K562 (cell line): ENCODE measurements at regions not wholly inside any gene's neighbourhood (a gene's known extent, or its start where the extent isn't known, plus 50 kb on each side); places are given as distances from the start of the nearest gene placed in this dataset.

Experiments
- ATAC-seq: fragments of 200-7000 bp; cut with Tn5 transposase; 3 replicates; pipeline ENCODE4 v1.9.1; 2020; ENCODE audit warnings: moderate library complexity
- BruUV-seq: library from RNA; stranded (reverse); fragments of 400-500 nt; replicated peaks from 2 replicates; lab custom pipeline; 2021; lab: Mats Ljungman, UMichigan
- CTCF ChIA-PET: fragments of 300-600 bp; formaldehyde crosslinking; extraction: SDS; loops from one replicate; lab custom pipeline; 2021; ENCODE audit warnings: low intra/inter-chr PET ratio; lab: Yijun Ruan, JAX
- POLR2A ChIA-PET: fragments of 300-600, 350-650 bp; sonication (Branson Sonifier 250); formaldehyde crosslinking; extraction: SDS; loops from one replicate; lab custom pipeline; 2021; ENCODE audit warnings: antibody characterized with exemption, inconsistent platforms; lab: Yijun Ruan, JAX
- DNase-seq, 4 experiments: peaks; one replicate each; pipeline versions ENCODE4 v3.0.0 to v3.0.0-alpha.2; 2011 to 2018; ENCODE audit warnings: low spot score in 3 of 4, mixed read lengths in 3 of 4; ENCODE audit errors: extremely low read depth in 1 of 4
- FAIRE-seq: peaks from 2 replicates; lab custom pipeline; 2011; peaks lifted over from hg19 to GRCh38; lab: Jason Lieb, UNC
- H2AFZ ChIP-seq: 2 replicates; pipeline ENCODE4 v1.6.0; 2011; ENCODE audit warnings: low read depth, low read length, control low read depth, inconsistent platforms
- H3K27ac ChIP-seq: fragments of 200-600 bp; 3 replicates; pipeline ENCODE4 v1.8.0; 2011; ENCODE audit warnings: low read depth, mild to moderate bottlenecking, control low read depth, inconsistent platforms, low read length, moderate library complexity, mixed read lengths; ENCODE audit errors: extremely low read depth
- H3K27me3 ChIP-seq, 2 experiments: fragments of 300-600 bp in 1 of 2; 2 replicates in 1 of 2; 3 replicates in 1 of 2; pipeline versions ENCODE4 v1.6.0 to v1.8.0; 2011; ENCODE audit warnings: inconsistent platforms in 2 of 2, low read length in 2 of 2, mild to moderate bottlenecking in 1 of 2, mixed read lengths in 1 of 2, moderate library complexity in 1 of 2; ENCODE audit not compliant: control insufficient read depth in 2 of 2, insufficient read depth in 2 of 2
- H3K36me3 ChIP-seq: fragments of 300-600 bp; 3 replicates; pipeline ENCODE4 v1.8.0; 2011; ENCODE audit warnings: mild to moderate bottlenecking, low read length, inconsistent platforms; ENCODE audit not compliant: control insufficient read depth, insufficient read depth
- H3K4me1 ChIP-seq, 2 experiments: fragments of 200-600 bp in 1 of 2; replicated peaks in 1 of 2; 2 replicates in 1 of 2; 3 replicates in 1 of 2; pipeline versions ENCODE4 v1.5.1 to v1.8.0; 2011; ENCODE audit warnings: inconsistent platforms in 2 of 2, low read length in 2 of 2, mild to moderate bottlenecking in 1 of 2, mixed read lengths in 1 of 2, moderate library complexity in 1 of 2; ENCODE audit not compliant: control insufficient read depth in 2 of 2, insufficient read depth in 2 of 2
- H3K4me2 ChIP-seq: 2 replicates; pipeline ENCODE4 v1.6.1; 2011; ENCODE audit warnings: low read length, control low read depth, inconsistent platforms, mixed read lengths; ENCODE audit not compliant: insufficient read depth
- H3K4me3 ChIP-seq: fragments of 200-600 bp; sonication (generic), shearing (Covaris generic); 2 replicates; pipeline ENCODE4 v1.5.1; 2016; ENCODE audit warnings: control low read depth, inconsistent platforms
- H3K79me2 ChIP-seq: fragments of 200-600 bp; 3 replicates; pipeline ENCODE4 v1.8.0; 2011; ENCODE audit warnings: low read length, inconsistent platforms; ENCODE audit not compliant: control insufficient read depth, insufficient read depth
- H3K9ac ChIP-seq, 2 experiments: 2 replicates each; pipeline versions ENCODE4 v1.6.0 to v1.6.1; 2011; ENCODE audit warnings: low read depth in 2 of 2, low read length in 2 of 2, control low read depth in 1 of 2, inconsistent platforms in 1 of 2, mild to moderate bottlenecking in 1 of 2, mixed read lengths in 1 of 2; ENCODE audit not compliant: insufficient read depth in 1 of 2
- H3K9me1 ChIP-seq: one replicate; pipeline ENCODE4 v1.6.0; 2011; ENCODE audit warnings: inconsistent platforms, mild to moderate bottlenecking, low read length, moderate library complexity; ENCODE audit not compliant: control insufficient read depth, insufficient read depth
- H3K9me3 ChIP-seq: replicated peaks from 2 replicates; pipeline ENCODE4 v1.5.1; 2011; ENCODE audit warnings: low read depth, low read length, inconsistent platforms; ENCODE audit not compliant: control insufficient read depth, insufficient read depth
- H4K20me1 ChIP-seq: replicated peaks from 2 replicates; pipeline ENCODE4 v1.6.1; 2011; ENCODE audit warnings: low read length, inconsistent platforms, mixed read lengths; ENCODE audit not compliant: control insufficient read depth, insufficient read depth
- MTA1 ChIP-seq: fragments of 450-650 bp; IDR thresholded peaks from 2 replicates; pipeline ENCODE4 v1.6.1; 2017; ENCODE audit warnings: borderline replicate concordance
- ZNF143 ChIP-seq: sonication (generic); formaldehyde crosslinking; IDR thresholded peaks from 2 replicates; pipeline ENCODE4 v1.9.0; 2022; ENCODE audit warnings: mild to moderate bottlenecking, missing genetic modification reagents
- WGBS: fragments of 100-300 bp; shearing (Covaris generic); methylation state at CpG from one replicate; pipeline ENCODE4 v1.1.6; 2016; ENCODE audit warnings: low coverage, mixed read lengths; ENCODE audit not compliant: insufficient coverage; ENCODE audit errors: missing lambda C conversion rate; 5-methylcytosine and 5-hydroxymethylcytosine counted together
- in situ Hi-C: fragments of 300-500 bp; cut with MboI; formaldehyde crosslinking; loops from 4 replicates; pipeline ENCODE4 v1.15.0; 2018; ENCODE audit warnings: inconsistent platforms, mixed read lengths
- intact Hi-C: fragments of 100-400 bp; cut with micrococcal nuclease; formaldehyde crosslinking; loops from 2 replicates; pipeline ENCODE4 v1.14.2; 2022
- TF ChIP-seq, protein P1 (sequence below): fragments of 250-450 bp; sonication (Bioruptor Pico); IDR thresholded peaks from 2 replicates; pipeline ENCODE4 v1.5.1; 2021; ENCODE audit warnings: mild to moderate bottlenecking
- TF ChIP-seq, protein P2 (sequence below): fragments of 450-650 bp; IDR thresholded peaks from 2 replicates; pipeline ENCODE4 v1.7.1; 2018; ENCODE audit warnings: mild to moderate bottlenecking, low read depth; ENCODE audit not compliant: partially characterized antibody
- TF ChIP-seq, protein P3 (sequence below): IDR thresholded peaks from 2 replicates; pipeline ENCODE4 v1.6.1; 2012; ENCODE audit warnings: low read depth, low read length, improper control_type of control experiment, borderline replicate concordance

GRCh38 chr2:65715323-65715722 lies 282.9 kb upstream of the SPRED2 start:
- POLR2A ChIA-PET: interaction anchor here (0.5 to 1.1 kb wide), 2 partner anchors 16 to 258 kb away, joined by 3 read pairs; no protein-coding TSS in a partner anchor
- Histone ChIP-seq H3K27me3 (peaks cover 2 to 5% of the 10 kb centered on the region in 2 experiments; a peak in 4 of 5 replicates), H3K79me2 (no peaks in the 10 kb centered on the region), H3K9ac (no peak overlapping the region), H3K4me1 (no peaks in the 10 kb centered on the region), H3K9me3 (no peaks in the 10 kb centered on the region), H3K9me1 (no peaks in the 10 kb centered on the region), H2AFZ (no peak overlapping the region), H3K27ac (no peak overlapping the region), H3K36me3 (no peaks in the 10 kb centered on the region), H4K20me1 (no peaks in the 10 kb centered on the region), H3K4me3 (no peak overlapping the region), H3K4me2 (no peak overlapping the region)
- in situ Hi-C loops: no loop called here
- no TSS peak for BruUV-seq
- ATAC-seq: no peak
- intact Hi-C loops: no loop called here
- TF ChIP-seq MTA1 (no peak), ZNF143 (CRISPR knock-in tag) (no peak)
- TF ChIP-seq, protein P1, sequence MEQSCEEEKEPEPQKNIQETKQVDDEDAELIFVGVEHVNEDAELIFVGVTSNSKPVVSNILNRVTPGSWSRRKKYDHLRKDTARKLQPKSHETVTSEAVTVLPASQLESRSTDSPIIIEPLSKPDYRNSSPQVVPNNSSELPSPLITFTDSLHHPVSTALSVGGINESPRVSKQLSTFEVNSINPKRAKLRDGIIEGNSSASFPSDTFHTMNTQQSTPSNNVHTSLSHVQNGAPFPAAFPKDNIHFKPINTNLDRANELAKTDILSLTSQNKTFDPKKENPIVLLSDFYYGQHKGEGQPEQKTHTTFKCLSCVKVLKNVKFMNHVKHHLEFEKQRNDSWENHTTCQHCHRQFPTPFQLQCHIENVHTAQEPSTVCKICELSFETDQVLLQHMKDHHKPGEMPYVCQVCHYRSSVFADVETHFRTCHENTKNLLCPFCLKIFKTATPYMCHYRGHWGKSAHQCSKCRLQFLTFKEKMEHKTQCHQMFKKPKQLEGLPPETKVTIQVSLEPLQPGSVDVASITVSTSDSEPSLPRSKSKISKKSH (CRISPR knock-in tag): no peak
- TF ChIP-seq, protein P2, sequence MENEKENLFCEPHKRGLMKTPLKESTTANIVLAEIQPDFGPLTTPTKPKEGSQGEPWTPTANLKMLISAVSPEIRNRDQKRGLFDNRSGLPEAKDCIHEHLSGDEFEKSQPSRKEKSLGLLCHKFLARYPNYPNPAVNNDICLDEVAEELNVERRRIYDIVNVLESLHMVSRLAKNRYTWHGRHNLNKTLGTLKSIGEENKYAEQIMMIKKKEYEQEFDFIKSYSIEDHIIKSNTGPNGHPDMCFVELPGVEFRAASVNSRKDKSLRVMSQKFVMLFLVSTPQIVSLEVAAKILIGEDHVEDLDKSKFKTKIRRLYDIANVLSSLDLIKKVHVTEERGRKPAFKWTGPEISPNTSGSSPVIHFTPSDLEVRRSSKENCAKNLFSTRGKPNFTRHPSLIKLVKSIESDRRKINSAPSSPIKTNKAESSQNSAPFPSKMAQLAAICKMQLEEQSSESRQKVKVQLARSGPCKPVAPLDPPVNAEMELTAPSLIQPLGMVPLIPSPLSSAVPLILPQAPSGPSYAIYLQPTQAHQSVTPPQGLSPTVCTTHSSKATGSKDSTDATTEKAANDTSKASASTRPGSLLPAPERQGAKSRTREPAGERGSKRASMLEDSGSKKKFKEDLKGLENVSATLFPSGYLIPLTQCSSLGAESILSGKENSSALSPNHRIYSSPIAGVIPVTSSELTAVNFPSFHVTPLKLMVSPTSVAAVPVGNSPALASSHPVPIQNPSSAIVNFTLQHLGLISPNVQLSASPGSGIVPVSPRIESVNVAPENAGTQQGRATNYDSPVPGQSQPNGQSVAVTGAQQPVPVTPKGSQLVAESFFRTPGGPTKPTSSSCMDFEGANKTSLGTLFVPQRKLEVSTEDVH: no peak
- TF ChIP-seq, protein P3, sequence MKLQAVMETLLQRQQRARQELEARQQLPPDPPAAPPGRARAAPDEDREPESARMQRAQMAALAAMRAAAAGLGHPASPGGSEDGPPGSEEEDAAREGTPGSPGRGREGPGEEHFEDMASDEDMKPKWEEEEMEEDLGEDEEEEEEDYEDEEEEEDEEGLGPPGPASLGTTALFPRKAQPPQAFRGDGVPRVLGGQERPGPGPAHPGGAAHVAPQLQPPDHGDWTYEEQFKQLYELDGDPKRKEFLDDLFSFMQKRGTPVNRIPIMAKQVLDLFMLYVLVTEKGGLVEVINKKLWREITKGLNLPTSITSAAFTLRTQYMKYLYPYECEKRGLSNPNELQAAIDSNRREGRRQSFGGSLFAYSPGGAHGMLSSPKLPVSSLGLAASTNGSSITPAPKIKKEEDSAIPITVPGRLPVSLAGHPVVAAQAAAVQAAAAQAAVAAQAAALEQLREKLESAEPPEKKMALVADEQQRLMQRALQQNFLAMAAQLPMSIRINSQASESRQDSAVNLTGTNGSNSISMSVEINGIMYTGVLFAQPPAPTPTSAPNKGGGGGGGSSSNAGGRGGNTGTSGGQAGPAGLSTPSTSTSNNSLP: no peak
- no peak for FAIRE-seq
- no peak for DNase-seq
- WGBS: 0% methylated on average over 2 of the region's 2 CpGs
- CTCF ChIA-PET: no interaction called here
